ENCODE measurements at regions not wholly inside any gene's neighbourhood (a gene's known extent, or its start where the extent isn't known, plus 50 kb on each side); places are given as distances from the start of the nearest gene placed in this dataset.

GRCh38 chr5:50967009-50967562 lies 300.6 kb downstream of the PARP8 start:
- Histone ChIP-seq H4K8ac (ENCODE audit: low read depth, low read length) (no peak overlapping the region), H3K4me2 (ENCODE audit: low read length) (peak overlapping the region; percentile 4), H3K18ac (ENCODE audit: low read length) (peak overlapping the region; percentile 1), H3K79me1 (ENCODE audit: low read length) (no peaks in the 10 kb centered on the region), H3K9ac (ENCODE audit: low read length) (peak overlapping the region; percentile 27), H3K56ac (ENCODE audit: low read length) (peak overlapping the region; percentile 68), H2BK120ac (ENCODE audit: low read depth, low read length) (no peak overlapping the region), H3K27me3 (ENCODE audit: insufficient read depth, low read length, poor library complexity) (peaks cover 26% of the 10 kb centered on the region), H3K23ac (ENCODE audit: low read length) (no peak overlapping the region), H3K27ac (ENCODE audit: low read depth, low read length) (no peak overlapping the region), H4K5ac (ENCODE audit: low read length) (no peak overlapping the region), H2BK5ac (ENCODE audit: low read length) (no peak overlapping the region), H2AK5ac (ENCODE audit: low read length) (no peak overlapping the region), H3K4ac (ENCODE audit: low read depth, low read length) (no peak overlapping the region), H3K4me1 (ENCODE audit: control insufficient read depth, low read depth, low read length) (peaks cover 7% of the 10 kb centered on the region), H3K36me3 (ENCODE audit: control insufficient read depth, insufficient read depth, low read length) (no peaks in the 10 kb centered on the region), H2BK15ac (replicated peaks; ENCODE audit: low read depth) (no peak overlapping the region), H3K79me2 (ENCODE audit: control insufficient read depth, insufficient read depth, low read length) (no peaks in the 10 kb centered on the region), H3K4me3 (ENCODE audit: low read length) (no peak overlapping the region)
- DNase-seq, result peak; percentile 19
- WGBS (ENCODE audit: extremely low coverage, insufficient coverage, low lambda C conversion rate), result no CpG with 5 or more reads among the region's 12 CpGs

GRCh38 chr5:50967563-50968355 lies 301.3 kb downstream of the PARP8 start:
- no CpG with 5 or more reads among the region's 22 CpGs for WGBS (ENCODE audit: extremely low coverage, insufficient coverage, low lambda C conversion rate)
- Histone ChIP-seq H4K8ac (ENCODE audit: low read depth, low read length) (no peak overlapping the region), H3K27ac (ENCODE audit: low read depth, low read length) (no peak overlapping the region), H3K79me2 (ENCODE audit: control insufficient read depth, insufficient read depth, low read length) (no peaks in the 10 kb centered on the region), H3K56ac (ENCODE audit: low read length) (peak overlapping the region; percentile 68), H3K79me1 (ENCODE audit: low read length) (no peaks in the 10 kb centered on the region), H3K4ac (ENCODE audit: low read depth, low read length) (no peak overlapping the region), H3K27me3 (ENCODE audit: insufficient read depth, low read length, poor library complexity) (peaks cover 26% of the 10 kb centered on the region), H3K4me1 (ENCODE audit: control insufficient read depth, low read depth, low read length) (peaks cover 7% of the 10 kb centered on the region), H3K9ac (ENCODE audit: low read length) (peak overlapping the region; percentile 25), H2AK5ac (ENCODE audit: low read length) (no peak overlapping the region), H2BK5ac (ENCODE audit: low read length) (no peak overlapping the region), H2BK120ac (ENCODE audit: low read depth, low read length) (no peak overlapping the region), H3K23ac (ENCODE audit: low read length) (no peak overlapping the region), H3K4me2 (ENCODE audit: low read length) (peak overlapping the region; percentile 51), H3K18ac (ENCODE audit: low read length) (peak overlapping the region; percentile 1), H2BK15ac (replicated peaks; ENCODE audit: low read depth) (no peak overlapping the region), H3K36me3 (ENCODE audit: control insufficient read depth, insufficient read depth, low read length) (no peaks in the 10 kb centered on the region), H3K4me3 (ENCODE audit: low read length) (no peak overlapping the region), H4K5ac (ENCODE audit: low read length) (no peak overlapping the region)
- DNase-seq, result peak; percentile 57

GRCh38 chr5:50968356-50969149 lies 302.1 kb downstream of the PARP8 start:
- Histone ChIP-seq H3K18ac (ENCODE audit: low read length) (peak overlapping the region; percentile 21), H3K4me1 (ENCODE audit: control insufficient read depth, low read depth, low read length) (peaks cover 7% of the 10 kb centered on the region), H4K8ac (ENCODE audit: low read depth, low read length) (no peak overlapping the region), H3K4me2 (ENCODE audit: low read length) (peak overlapping the region; percentile 91), H3K36me3 (ENCODE audit: control insufficient read depth, insufficient read depth, low read length) (no peaks in the 10 kb centered on the region), H3K23ac (ENCODE audit: low read length) (no peak overlapping the region), H2AK5ac (ENCODE audit: low read length) (no peak overlapping the region), H3K4me3 (ENCODE audit: low read length) (peak overlapping the region; percentile 35), H2BK120ac (ENCODE audit: low read depth, low read length) (no peak overlapping the region), H3K27ac (ENCODE audit: low read depth, low read length) (no peak overlapping the region), H2BK15ac (replicated peaks; ENCODE audit: low read depth) (no peak overlapping the region), H2BK5ac (ENCODE audit: low read length) (no peak overlapping the region), H3K27me3 (ENCODE audit: insufficient read depth, low read length, poor library complexity) (peaks cover 26% of the 10 kb centered on the region), H3K9ac (ENCODE audit: low read length) (peak overlapping the region; percentile 69), H3K79me2 (ENCODE audit: control insufficient read depth, insufficient read depth, low read length) (no peaks in the 10 kb centered on the region), H4K5ac (ENCODE audit: low read length) (no peak overlapping the region), H3K4ac (ENCODE audit: low read depth, low read length) (no peak overlapping the region), H3K56ac (ENCODE audit: low read length) (peak overlapping the region; percentile 85), H3K79me1 (ENCODE audit: low read length) (no peaks in the 10 kb centered on the region)
- WGBS (ENCODE audit: extremely low coverage, insufficient coverage, low lambda C conversion rate), result no CpG with 5 or more reads among the region's 23 CpGs
- DNase-seq, result peak; percentile 37

GRCh38 chr5:50969151-50970031 lies 303.0 kb downstream of the PARP8 start:
- Histone ChIP-seq H3K79me1 (ENCODE audit: low read length) (no peaks in the 10 kb centered on the region), H3K27ac (ENCODE audit: low read depth, low read length) (no peak overlapping the region), H3K4me2 (ENCODE audit: low read length) (peak overlapping the region; percentile 91), H2BK120ac (ENCODE audit: low read depth, low read length) (no peak overlapping the region), H2BK5ac (ENCODE audit: low read length) (peak overlapping the region; percentile 59), H3K4me3 (ENCODE audit: low read length) (peak overlapping the region; percentile 35), H3K18ac (ENCODE audit: low read length) (peak overlapping the region; percentile 1), H3K4ac (ENCODE audit: low read depth, low read length) (no peak overlapping the region), H4K5ac (ENCODE audit: low read length) (no peak overlapping the region), H3K79me2 (ENCODE audit: control insufficient read depth, insufficient read depth, low read length) (no peaks in the 10 kb centered on the region), H3K27me3 (ENCODE audit: insufficient read depth, low read length, poor library complexity) (peaks cover 20% of the 10 kb centered on the region), H3K23ac (ENCODE audit: low read length) (peak overlapping the region; percentile 85), H4K8ac (ENCODE audit: low read depth, low read length) (no peak overlapping the region), H3K56ac (ENCODE audit: low read length) (peak overlapping the region; percentile 85), H3K9ac (ENCODE audit: low read length) (peak overlapping the region; percentile 69), H3K36me3 (ENCODE audit: control insufficient read depth, insufficient read depth, low read length) (no peaks in the 10 kb centered on the region), H3K4me1 (ENCODE audit: control insufficient read depth, low read depth, low read length) (peaks cover 7% of the 10 kb centered on the region), H2AK5ac (ENCODE audit: low read length) (no peak overlapping the region), H2BK15ac (replicated peaks; ENCODE audit: low read depth) (no peak overlapping the region)
- no CpG with 5 or more reads among the region's 60 CpGs for WGBS (ENCODE audit: extremely low coverage, insufficient coverage, low lambda C conversion rate)
- peak; percentile 36 for DNase-seq

GRCh38 chr5:50975840-50976239 lies 309.4 kb downstream of the PARP8 start:
- Histone ChIP-seq H3K4ac (ENCODE audit: low read depth, low read length) (no peak overlapping the region), H3K4me2 (ENCODE audit: low read length) (no peak overlapping the region), H4K8ac (ENCODE audit: low read depth, low read length) (no peak overlapping the region), H3K4me1 (ENCODE audit: control insufficient read depth, low read depth, low read length) (no peaks in the 10 kb centered on the region), H2BK5ac (ENCODE audit: low read length) (no peak overlapping the region), H3K18ac (ENCODE audit: low read length) (no peak overlapping the region), H3K27me3 (ENCODE audit: insufficient read depth, low read length, poor library complexity) (no peaks in the 10 kb centered on the region), H2BK120ac (ENCODE audit: low read depth, low read length) (no peak overlapping the region), H3K9ac (ENCODE audit: low read length) (no peak overlapping the region), H3K36me3 (ENCODE audit: control insufficient read depth, insufficient read depth, low read length) (no peaks in the 10 kb centered on the region), H2AK5ac (ENCODE audit: low read length) (no peak overlapping the region), H3K79me1 (ENCODE audit: low read length) (no peaks in the 10 kb centered on the region), H4K5ac (ENCODE audit: low read length) (no peak overlapping the region), H3K56ac (ENCODE audit: low read length) (no peak overlapping the region), H3K23ac (ENCODE audit: low read length) (no peak overlapping the region), H3K4me3 (ENCODE audit: low read length) (no peak overlapping the region), H3K79me2 (ENCODE audit: control insufficient read depth, insufficient read depth, low read length) (no peaks in the 10 kb centered on the region), H3K27ac (ENCODE audit: low read depth, low read length) (no peak overlapping the region), H2BK15ac (replicated peaks; ENCODE audit: low read depth) (no peak overlapping the region)
- WGBS (ENCODE audit: extremely low coverage, insufficient coverage, low lambda C conversion rate), result no CpG with 5 or more reads among the region's 2 CpGs
- DNase-seq, result no peak
